Hematopoietic multipotent progenitor cell treated with erythropoietin and hydrocortisone succinate and interleukin-3 and kit ligand, for 6 days (in vitro differentiated cells): ENCODE measurements at regions not wholly inside any gene's neighbourhood (a gene's known extent, or its start where the extent isn't known, plus 50 kb on each side); places are given as distances from the start of the nearest gene placed in this dataset.

Experiments used
- DNase-seq: peaks from one replicate; pipeline ENCODE4 v3.0.0-alpha.2; 2015

- peak; percentile 6 for DNase-seq
Observed at GRCh38 chr2:118222672-118223421, 134.6 kb downstream of the INSIG2 start.

GRCh38 chr2:118222273-118222594 is 134.0 kb downstream of the INSIG2 start:
- DNase-seq: no peak

- peak; percentile 83 for DNase-seq
Observed at GRCh38 chr2:118221536-118222272, 133.4 kb downstream of the INSIG2 start.

- no peak for DNase-seq
Observed at GRCh38 chr2:118219611-118220010, 131.3 kb downstream of the INSIG2 start.

GRCh38 chr2:118216224-118216623 is 128.0 kb downstream of the INSIG2 start:
- no peak for DNase-seq

- DNase-seq: no peak
Observed at GRCh38 chr2:118209727-118210126, 121.5 kb downstream of the INSIG2 start.

GRCh38 chr2:118207889-118208288 is 119.6 kb downstream of the INSIG2 start:
- DNase-seq: no peak

- peak; percentile 72 for DNase-seq
Observed at GRCh38 chr2:118202707-118203303, 114.5 kb downstream of the INSIG2 start.

GRCh38 chr2:118198268-118198667 is 110.0 kb downstream of the INSIG2 start:
- no peak for DNase-seq

GRCh38 chr2:118197011-118197675 is 108.9 kb downstream of the INSIG2 start:
- no peak for DNase-seq

GRCh38 chr2:118190474-118190873 is 102.2 kb downstream of the INSIG2 start:
- no peak for DNase-seq

- no peak for DNase-seq
Observed at GRCh38 chr2:118186858-118187254, 98.6 kb downstream of the INSIG2 start.

- peak; percentile 89 for DNase-seq
Observed at GRCh38 chr2:118186110-118186857, 98.0 kb downstream of the INSIG2 start.

GRCh38 chr2:118185210-118186109 is 97.2 kb downstream of the INSIG2 start:
- peak; percentile 74 for DNase-seq

- no peak for DNase-seq
Observed at GRCh38 chr2:118183381-118183780, 95.1 kb downstream of the INSIG2 start.

- DNase-seq: no peak
Observed at GRCh38 chr2:118179445-118179844, 91.2 kb downstream of the INSIG2 start.

GRCh38 chr2:118177884-118178283 is 89.6 kb downstream of the INSIG2 start:
- DNase-seq: peak; percentile 20

- DNase-seq: no peak
Observed at GRCh38 chr2:118177318-118177717, 89.0 kb downstream of the INSIG2 start.

GRCh38 chr2:118176601-118177000 is 88.3 kb downstream of the INSIG2 start:
- no peak for DNase-seq

- DNase-seq: no peak
Observed at GRCh38 chr2:118171546-118171945, 83.3 kb downstream of the INSIG2 start.

GRCh38 chr2:118169359-118170005 is 81.2 kb downstream of the INSIG2 start:
- peak; percentile 58 for DNase-seq
